Effector memory CD8-positive, alpha-beta T cell (primary cell): ENCODE measurements at regions not wholly inside any gene's neighbourhood (a gene's known extent, or its start where the extent isn't known, plus 50 kb on each side); places are given as distances from the start of the nearest gene placed in this dataset.
"Not testable (repeated sequence)": the region's sequence is repeated elsewhere in the genome, so short reads cannot be mapped to it uniquely, and the experiment has no call there.

Experiments
- ATAC-seq: fragments of 150-1000 bp; cut with Tn5 transposase; replicated peaks from 2 replicates; pipeline ENCODE4 v1.10.0; 2021; ENCODE audit warnings: mild to moderate bottlenecking, moderate library complexity
- DNase-seq, 3 experiments: peaks; one replicate each; pipeline ENCODE4 v3.0.0; 2021
- H3K27ac Mint-ChIP-seq, 2 donors: one replicate each; pipeline ENCODE4 v1.8.0; 2022; ENCODE audit warnings: mild to moderate bottlenecking in 2 of 2, mixed read lengths in 2 of 2, moderate library complexity in 2 of 2
- H3K27me3 Mint-ChIP-seq, 2 donors: one replicate each; pipeline ENCODE4 v1.8.0; 2022; ENCODE audit warnings: mixed read lengths in 2 of 2
- H3K36me3 Mint-ChIP-seq: one replicate; pipeline ENCODE4 v1.8.0; 2022; ENCODE audit warnings: mild to moderate bottlenecking, moderate library complexity, mixed read lengths; ENCODE audit not compliant: insufficient read depth
- H3K4me1 Mint-ChIP-seq, 2 donors: one replicate each; pipeline ENCODE4 v1.8.0; 2022; ENCODE audit warnings: low read depth in 2 of 2, mixed read lengths in 2 of 2
- H3K4me3 Mint-ChIP-seq, 2 donors: one replicate each; pipeline ENCODE4 v1.8.0; 2022; ENCODE audit warnings: mild to moderate bottlenecking in 2 of 2, mixed read lengths in 2 of 2, moderate library complexity in 2 of 2
- H3K9me3 Mint-ChIP-seq, 2 donors: one replicate each; pipeline ENCODE4 v1.8.0; 2022; ENCODE audit warnings: mixed read lengths in 2 of 2

DNA sequence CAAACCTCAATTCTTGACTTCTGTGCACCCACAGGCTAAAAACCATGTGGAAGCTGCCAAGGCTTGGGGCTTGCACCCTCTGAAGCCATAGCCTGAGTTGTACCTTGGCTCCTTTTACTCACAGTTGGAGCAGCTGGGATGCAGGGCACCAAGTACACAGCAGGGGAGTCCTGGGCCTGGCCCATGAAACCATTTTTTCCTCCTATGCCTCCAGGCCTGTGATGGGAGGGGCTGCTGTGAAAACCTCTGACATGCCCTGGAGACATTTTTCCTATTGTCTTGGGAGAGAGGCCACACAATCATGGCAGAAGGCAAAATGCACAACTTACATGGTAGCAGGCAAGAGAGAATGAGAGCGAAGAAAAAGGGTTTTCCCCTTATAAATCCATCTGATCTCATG lies 568.6 kb downstream of the SMARCA1 start:
- H3K4me3 Mint-ChIP-seq, DNase-seq, H3K36me3 Mint-ChIP-seq, H3K27ac Mint-ChIP-seq, ATAC-seq, H3K4me1 Mint-ChIP-seq, H3K27me3 Mint-ChIP-seq: not testable (repeated sequence)
- H3K9me3 Mint-ChIP-seq = peaks cover 0 to 10% of the 10 kb centered on the region in 2 donors

DNA sequence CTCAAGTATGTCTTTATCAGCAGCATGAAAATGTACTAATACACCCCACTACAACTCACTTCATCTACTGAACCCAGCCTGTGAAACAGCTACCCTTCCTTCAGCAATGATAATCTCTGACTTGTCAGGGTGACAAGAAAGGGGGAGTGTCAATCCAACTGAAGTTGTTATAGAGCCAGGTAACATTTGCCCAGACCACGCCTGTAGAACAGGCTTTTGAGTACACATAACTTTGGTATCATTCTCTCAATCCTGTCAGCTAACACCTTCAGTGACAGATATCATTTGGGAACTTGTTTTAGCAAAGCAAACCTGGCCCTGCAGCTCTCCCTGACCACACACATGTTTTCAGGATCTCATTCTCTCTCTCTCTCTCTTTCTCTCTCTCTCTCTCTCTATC lies 592.2 kb downstream of the SMARCA1 start:
- Mint-ChIP-seq H3K36me3 (no peaks in the 10 kb centered on the region), H3K9me3 (peaks cover 7 to 14% of the 10 kb centered on the region in 2 donors), H3K4me3 (no peak overlapping the region), H3K27me3 (no peaks in the 10 kb centered on the region), H3K27ac (no peak overlapping the region), H3K4me1 (no peaks in the 10 kb centered on the region)
- DNase-seq (no peak), ATAC-seq (no peak)

DNA sequence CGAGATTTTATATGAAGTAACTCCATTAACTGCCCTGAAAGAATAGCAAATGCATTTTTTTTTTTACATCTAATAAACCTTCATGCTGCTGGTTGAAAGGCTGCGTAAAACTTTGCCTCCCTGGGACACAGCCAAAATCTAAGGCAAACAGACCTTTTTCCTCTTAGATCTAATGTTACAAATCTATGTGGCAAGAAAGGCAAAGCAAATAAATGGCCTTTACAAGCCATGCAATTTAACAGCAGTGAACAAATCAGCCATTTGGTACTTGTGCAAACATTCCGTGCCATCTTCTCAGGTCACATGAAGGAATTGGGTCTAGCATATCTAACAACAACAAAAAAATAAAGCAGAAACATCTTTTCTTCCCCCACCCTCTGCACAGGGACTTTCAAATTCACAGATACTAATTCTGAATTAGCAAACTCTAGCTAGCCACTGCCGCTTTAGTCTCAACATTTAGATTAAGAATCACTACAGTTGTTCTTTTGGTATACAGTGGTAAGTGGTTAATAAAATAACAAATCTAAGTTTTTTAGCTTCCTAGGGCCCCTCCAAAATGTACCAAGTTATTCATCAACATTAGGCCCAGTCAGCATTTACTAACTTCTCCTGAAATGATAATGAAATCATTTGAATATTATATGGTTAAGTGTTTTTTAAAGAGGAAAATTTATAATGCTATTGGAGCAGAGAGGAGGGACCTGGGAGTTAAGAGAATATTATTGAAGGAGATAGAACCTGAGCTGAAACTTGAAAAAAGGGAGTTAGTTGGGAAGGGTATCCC lies 593.8 kb downstream of the SMARCA1 start:
- no peaks in the 10 kb centered on the region for H3K4me1 Mint-ChIP-seq
- H3K27me3 Mint-ChIP-seq = no peaks in the 10 kb centered on the region

DNA sequence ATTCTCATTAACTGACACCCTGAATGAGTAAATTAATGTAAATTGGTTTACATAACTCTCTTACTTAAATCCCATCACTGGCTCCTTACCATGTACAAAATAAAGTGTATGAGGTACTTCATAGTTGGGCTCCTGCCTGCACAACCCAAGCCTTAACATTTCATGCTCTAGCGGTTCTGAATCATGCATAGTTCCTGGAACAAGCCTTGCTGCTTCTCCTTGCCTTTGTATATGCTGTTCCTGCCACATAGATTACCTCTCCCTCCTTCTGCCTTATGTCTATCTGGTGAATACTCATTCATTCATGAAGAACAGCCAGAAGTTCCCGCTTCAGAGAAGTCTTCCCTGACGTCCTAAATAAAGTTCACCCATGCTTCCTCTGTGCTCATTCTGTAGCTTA lies 594.7 kb downstream of the SMARCA1 start:
- H3K36me3 Mint-ChIP-seq = no peaks in the 10 kb centered on the region

More for the DNA sequence above, 593.8 kb downstream of the SMARCA1 start:
- ATAC-seq (no peak), DNase-seq (no peak)
- Mint-ChIP-seq H3K4me3 (no peak overlapping the region), H3K36me3 (no peaks in the 10 kb centered on the region), H3K9me3 (peaks cover 7 to 14% of the 10 kb centered on the region in 2 donors), H3K27ac (no peak overlapping the region)

DNA sequence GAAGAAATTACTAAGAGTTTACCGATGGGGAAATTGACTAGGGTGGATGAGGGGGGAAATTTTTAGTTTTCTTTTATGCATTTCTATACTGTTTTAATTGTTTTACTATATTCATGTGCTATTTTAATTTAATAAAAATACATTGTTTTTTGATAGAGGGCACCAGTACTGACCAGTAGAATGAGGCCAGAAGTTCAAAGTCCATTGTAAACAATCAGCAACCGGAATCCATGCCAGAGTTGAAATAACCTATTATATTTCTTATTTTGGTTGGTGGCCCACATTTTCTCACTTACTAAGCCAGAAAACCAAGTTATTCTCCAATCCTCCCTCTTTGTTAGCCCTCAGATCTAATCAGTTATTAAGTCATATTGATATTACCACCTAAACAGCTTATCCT lies 595.9 kb downstream of the SMARCA1 start:
- no peaks in the 10 kb centered on the region for H3K4me1 Mint-ChIP-seq
- no peak overlapping the region for H3K27ac Mint-ChIP-seq
- no peak for ATAC-seq
- H3K4me3 Mint-ChIP-seq = no peak overlapping the region
- H3K9me3 Mint-ChIP-seq = peaks cover 7 to 14% of the 10 kb centered on the region in 2 donors
- no peaks in the 10 kb centered on the region for H3K36me3 Mint-ChIP-seq
- no peaks in the 10 kb centered on the region for H3K27me3 Mint-ChIP-seq
- DNase-seq = no peak

More for the DNA sequence above, 594.7 kb downstream of the SMARCA1 start:
- H3K4me1 Mint-ChIP-seq = no peaks in the 10 kb centered on the region
- no peak overlapping the region for H3K27ac Mint-ChIP-seq
- ATAC-seq (no peak), DNase-seq (no peak)
- H3K27me3 Mint-ChIP-seq = no peaks in the 10 kb centered on the region
- no peak overlapping the region for H3K4me3 Mint-ChIP-seq
- H3K9me3 Mint-ChIP-seq = peaks cover 7 to 14% of the 10 kb centered on the region in 2 donors

DNA sequence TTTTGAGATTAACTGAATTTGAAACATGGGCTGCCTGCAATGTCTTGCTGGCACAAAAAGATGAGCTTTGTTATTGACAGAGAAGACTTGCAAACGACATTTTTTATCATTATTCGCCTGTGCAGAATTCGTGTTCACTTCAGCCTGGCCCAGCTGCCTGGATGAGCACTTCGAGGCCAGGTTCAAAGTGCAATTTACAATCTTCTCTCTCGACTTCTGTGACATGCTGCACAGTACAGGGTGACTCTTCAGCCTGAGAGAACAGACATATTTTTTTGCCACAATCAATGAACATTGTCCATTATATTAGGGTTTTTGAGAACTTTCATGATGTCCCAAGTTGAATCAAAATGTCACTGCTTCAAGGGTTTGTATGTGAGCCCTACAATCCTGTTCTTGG lies 616.5 kb downstream of the SMARCA1 start:
- H3K4me3 Mint-ChIP-seq = no peak overlapping the region

DNA sequence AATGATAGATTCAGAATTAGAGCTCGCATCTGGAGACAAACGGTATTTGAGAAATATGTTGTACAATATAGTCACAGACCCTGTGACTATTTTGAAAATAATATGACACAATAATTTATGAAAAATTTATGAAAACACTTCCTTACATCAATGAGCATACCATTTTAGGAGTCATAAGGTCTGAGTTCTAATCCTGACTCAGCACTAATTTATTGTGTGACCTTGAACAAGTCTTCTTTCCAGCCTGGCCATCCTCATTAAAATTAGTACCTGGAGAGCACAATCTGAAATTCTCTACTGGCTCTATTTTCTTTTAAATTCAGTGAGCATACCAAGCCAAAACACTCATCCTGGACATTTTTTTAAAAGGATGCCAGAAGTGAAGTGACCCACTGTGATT lies 622.3 kb downstream of the SMARCA1 start:
- ATAC-seq = no peak
- Mint-ChIP-seq H3K27ac (no peak overlapping the region), H3K4me3 (no peak overlapping the region), H3K27me3 (no peaks in the 10 kb centered on the region), H3K4me1 (no peaks in the 10 kb centered on the region), H3K36me3 (no peaks in the 10 kb centered on the region), H3K9me3 (no peaks in the 10 kb centered on the region)
- DNase-seq = no peak

More for the DNA sequence above, 616.5 kb downstream of the SMARCA1 start:
- H3K9me3 Mint-ChIP-seq = peaks cover 0 to 2% of the 10 kb centered on the region in 2 donors
- DNase-seq (no peak), ATAC-seq (no peak)
- no peaks in the 10 kb centered on the region for H3K27me3 Mint-ChIP-seq
- no peaks in the 10 kb centered on the region for H3K4me1 Mint-ChIP-seq
- no peak overlapping the region for H3K27ac Mint-ChIP-seq
- no peaks in the 10 kb centered on the region for H3K36me3 Mint-ChIP-seq

DNA sequence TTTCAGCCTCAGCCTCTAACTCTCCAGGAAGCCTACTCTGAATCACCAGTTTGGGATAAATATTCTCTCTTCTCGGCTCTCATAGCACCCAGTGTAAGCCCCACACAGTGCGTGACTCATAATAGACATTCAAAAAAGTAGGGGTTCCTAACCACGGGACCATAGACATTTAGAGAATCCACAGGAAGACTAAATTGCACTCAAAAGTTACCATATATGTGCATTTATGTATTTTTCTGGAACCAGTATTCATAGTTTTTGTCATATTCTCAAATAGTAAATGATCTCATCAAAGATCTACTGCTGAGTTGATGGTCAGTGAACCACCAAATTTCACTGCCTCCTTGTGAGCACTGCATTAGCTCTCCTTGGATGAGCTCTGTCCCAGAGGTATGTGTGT lies 625.7 kb downstream of the SMARCA1 start:
- Mint-ChIP-seq H3K4me1 (no peaks in the 10 kb centered on the region), H3K36me3 (no peaks in the 10 kb centered on the region), H3K9me3 (no peaks in the 10 kb centered on the region), H3K27me3 (no peaks in the 10 kb centered on the region), H3K27ac (no peak overlapping the region), H3K4me3 (no peak overlapping the region)
- no peak for ATAC-seq
- no peak for DNase-seq

DNA sequence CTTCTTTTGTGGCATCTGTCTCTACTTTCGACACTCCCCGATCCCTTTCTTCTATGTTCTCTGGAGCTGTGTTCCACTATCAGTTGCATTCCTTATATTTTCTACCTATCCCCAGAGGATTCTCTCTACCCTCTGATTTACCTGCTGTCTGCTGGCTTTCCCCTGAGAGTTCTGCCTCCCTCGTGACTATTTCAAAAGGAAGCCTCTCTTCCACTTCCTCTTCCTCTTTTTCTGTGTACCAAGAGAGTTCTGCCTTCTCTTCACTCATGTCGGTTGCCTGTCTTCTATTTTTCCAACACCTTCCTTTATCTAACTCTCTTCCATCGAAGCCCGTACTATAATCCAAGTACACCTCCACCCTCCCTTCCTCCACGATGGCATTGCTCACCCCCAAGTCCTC lies 631.7 kb downstream of the SMARCA1 start:
- H3K36me3 Mint-ChIP-seq = no peaks in the 10 kb centered on the region
- DNase-seq (no peak), ATAC-seq (no peak)
- peaks cover 0 to 15% of the 10 kb centered on the region in 2 donors for H3K9me3 Mint-ChIP-seq
- no peak overlapping the region for H3K27ac Mint-ChIP-seq
- H3K4me3 Mint-ChIP-seq = no peak overlapping the region
- H3K27me3 Mint-ChIP-seq = no peaks in the 10 kb centered on the region
- no peaks in the 10 kb centered on the region for H3K4me1 Mint-ChIP-seq

DNA sequence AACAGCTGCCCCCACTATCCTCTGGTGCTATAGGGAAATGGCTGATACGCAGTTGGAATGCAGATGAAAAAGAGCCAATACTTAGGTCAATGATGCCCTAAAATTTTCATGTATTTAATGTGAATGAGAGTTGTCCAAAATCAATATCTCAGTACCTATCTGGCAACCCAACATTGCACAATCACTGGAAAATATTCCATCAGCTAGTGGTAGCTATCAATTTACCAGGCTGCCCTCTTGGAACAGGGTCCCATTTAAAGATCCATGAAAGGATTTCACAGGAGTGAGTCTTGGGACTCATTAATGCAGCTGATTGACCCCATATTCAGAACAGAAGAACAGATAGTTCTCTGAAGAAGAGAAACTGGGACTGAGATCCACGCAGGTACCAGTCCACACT lies 638.9 kb downstream of the SMARCA1 start:
- no peak overlapping the region for H3K4me3 Mint-ChIP-seq
- H3K27ac Mint-ChIP-seq = no peak overlapping the region
- no peaks in the 10 kb centered on the region for H3K36me3 Mint-ChIP-seq
- no peak for ATAC-seq
- peaks cover 0 to 20% of the 10 kb centered on the region in 2 donors for H3K9me3 Mint-ChIP-seq
- no peaks in the 10 kb centered on the region for H3K4me1 Mint-ChIP-seq
- H3K27me3 Mint-ChIP-seq = no peaks in the 10 kb centered on the region
- DNase-seq = no peak

DNA sequence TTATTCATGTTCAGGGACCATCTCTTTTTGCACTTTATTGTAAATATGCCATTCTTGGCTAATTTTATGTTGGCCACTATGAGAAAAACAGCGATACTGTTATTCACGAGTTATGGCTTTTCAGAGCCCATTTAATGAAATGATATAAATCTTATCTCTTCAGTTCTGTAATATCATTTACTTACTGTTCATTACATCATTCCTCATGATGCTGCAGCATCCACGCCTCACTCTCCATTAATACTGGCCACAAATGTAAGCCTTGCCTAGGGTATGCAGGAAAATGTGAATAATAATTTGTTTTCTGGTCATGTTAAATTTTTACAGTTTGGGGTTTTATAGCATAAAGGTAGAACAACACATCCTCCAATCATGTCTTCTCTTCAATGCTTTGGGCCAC lies 639.6 kb downstream of the SMARCA1 start:
- Mint-ChIP-seq H3K36me3 (no peaks in the 10 kb centered on the region), H3K9me3 (peaks cover 0 to 20% of the 10 kb centered on the region in 2 donors), H3K4me3 (no peak overlapping the region), H3K4me1 (no peaks in the 10 kb centered on the region), H3K27ac (no peak overlapping the region), H3K27me3 (no peaks in the 10 kb centered on the region)
- ATAC-seq (no peak), DNase-seq (no peak)

DNA sequence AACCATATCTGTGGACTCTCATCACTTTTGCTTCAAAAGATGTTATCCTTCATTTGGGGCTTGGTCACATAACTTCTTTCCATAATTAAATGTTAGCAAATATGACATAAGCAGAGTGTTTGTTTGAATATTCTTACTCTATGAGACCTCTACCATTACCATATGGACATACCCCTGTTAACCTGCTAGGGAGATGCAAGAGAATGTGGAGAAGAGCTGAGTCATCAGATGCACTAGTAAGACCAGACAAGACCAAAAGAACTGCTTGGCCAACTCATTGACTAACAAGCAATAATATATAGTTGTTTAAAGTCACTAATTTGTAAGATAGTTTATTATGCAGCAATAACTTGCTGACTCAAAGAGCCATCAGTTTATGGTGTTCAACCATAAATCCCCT lies 652.9 kb downstream of the SMARCA1 start:
- Mint-ChIP-seq H3K9me3 (no peaks in the 10 kb centered on the region), H3K27ac (no peak overlapping the region), H3K4me1 (no peaks in the 10 kb centered on the region), H3K36me3 (no peaks in the 10 kb centered on the region), H3K27me3 (no peaks in the 10 kb centered on the region), H3K4me3 (no peak overlapping the region)
- no peak for ATAC-seq
- DNase-seq = no peak

DNA sequence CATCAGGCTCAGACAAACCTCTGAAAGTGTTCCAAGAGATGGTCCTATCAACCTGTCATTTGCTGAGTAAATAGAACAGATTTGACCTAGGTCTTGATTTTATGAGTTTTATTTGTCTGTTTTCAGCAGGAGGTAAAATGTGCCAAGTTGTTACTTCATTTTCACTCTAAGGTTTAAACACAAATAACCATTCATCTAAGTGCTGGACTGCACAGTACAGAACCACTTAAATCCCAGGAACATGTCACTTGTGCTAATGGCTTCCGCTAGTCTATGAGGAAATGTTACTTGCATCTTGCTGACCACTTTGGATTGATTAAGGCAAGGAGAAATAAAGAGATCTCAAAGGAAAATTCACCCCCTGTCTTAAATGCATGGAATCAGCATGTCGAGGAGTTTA lies 660.7 kb downstream of the SMARCA1 start:
- H3K36me3 Mint-ChIP-seq = no peaks in the 10 kb centered on the region
- no peak overlapping the region for H3K27ac Mint-ChIP-seq
- H3K4me3 Mint-ChIP-seq = no peak overlapping the region
- no peaks in the 10 kb centered on the region for H3K4me1 Mint-ChIP-seq
- no peak for DNase-seq
- ATAC-seq = no peak
- H3K27me3 Mint-ChIP-seq = no peaks in the 10 kb centered on the region
- no peaks in the 10 kb centered on the region for H3K9me3 Mint-ChIP-seq

DNA sequence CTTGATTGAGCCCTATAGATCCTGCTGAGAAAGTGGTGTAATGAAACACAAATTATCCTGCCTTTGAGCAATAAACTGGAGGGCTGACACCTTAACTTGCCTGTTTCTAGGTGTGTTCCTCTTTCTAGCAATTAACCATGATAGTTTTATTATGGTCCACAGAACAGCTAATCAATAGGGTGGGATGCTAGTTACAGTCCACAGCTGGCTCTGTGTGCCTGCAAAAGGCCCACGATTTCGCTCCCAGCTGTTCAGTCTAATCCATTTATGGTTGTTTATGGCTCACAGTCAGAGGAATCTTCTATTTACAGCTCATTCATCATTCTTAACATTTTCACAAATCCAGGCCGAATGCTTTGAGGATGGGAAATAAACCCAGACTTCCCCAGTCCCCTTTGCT lies 674.9 kb downstream of the SMARCA1 start:
- Mint-ChIP-seq H3K27ac (no peak overlapping the region), H3K36me3 (no peaks in the 10 kb centered on the region), H3K27me3 (no peaks in the 10 kb centered on the region), H3K4me3 (no peak overlapping the region), H3K9me3 (peaks cover 0 to 3% of the 10 kb centered on the region in 2 donors), H3K4me1 (no peaks in the 10 kb centered on the region)
- no peak for DNase-seq
- ATAC-seq = no peak
